ENCODE measurements at regions not wholly inside any gene's neighbourhood (a gene's known extent, or its start where the extent isn't known, plus 50 kb on each side); places are given as distances from the start of the nearest gene placed in this dataset.

DNA sequence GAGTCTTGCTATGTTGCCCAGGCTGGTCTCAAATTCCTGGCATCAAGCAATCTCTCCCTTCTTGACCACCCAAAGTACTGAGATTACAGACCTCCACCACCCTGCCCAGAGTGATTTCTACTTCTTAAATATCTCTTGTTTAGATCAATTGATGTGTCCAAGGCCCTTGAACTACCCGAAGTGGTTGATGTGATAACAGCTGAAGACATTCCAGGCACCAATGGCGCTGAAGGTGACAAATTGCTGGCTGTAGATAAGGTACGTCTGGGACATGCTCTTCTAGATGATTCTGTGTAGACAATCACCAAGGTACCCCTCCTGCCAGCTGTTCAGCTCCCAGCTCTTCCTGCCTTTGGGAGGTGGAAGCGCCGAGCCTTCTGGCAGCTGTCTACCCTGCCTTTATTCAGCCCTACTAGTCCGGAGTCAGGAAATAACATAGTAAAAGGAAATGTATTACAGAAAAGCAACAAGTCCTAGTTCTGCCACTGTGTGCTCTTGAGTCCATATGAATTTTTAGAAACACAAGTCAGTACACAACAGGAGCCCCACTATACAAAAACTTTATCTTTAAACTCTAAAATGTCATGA, 61.3 kb upstream of the BZW1 start:
- TF ChIP-seq, protein P1, sequence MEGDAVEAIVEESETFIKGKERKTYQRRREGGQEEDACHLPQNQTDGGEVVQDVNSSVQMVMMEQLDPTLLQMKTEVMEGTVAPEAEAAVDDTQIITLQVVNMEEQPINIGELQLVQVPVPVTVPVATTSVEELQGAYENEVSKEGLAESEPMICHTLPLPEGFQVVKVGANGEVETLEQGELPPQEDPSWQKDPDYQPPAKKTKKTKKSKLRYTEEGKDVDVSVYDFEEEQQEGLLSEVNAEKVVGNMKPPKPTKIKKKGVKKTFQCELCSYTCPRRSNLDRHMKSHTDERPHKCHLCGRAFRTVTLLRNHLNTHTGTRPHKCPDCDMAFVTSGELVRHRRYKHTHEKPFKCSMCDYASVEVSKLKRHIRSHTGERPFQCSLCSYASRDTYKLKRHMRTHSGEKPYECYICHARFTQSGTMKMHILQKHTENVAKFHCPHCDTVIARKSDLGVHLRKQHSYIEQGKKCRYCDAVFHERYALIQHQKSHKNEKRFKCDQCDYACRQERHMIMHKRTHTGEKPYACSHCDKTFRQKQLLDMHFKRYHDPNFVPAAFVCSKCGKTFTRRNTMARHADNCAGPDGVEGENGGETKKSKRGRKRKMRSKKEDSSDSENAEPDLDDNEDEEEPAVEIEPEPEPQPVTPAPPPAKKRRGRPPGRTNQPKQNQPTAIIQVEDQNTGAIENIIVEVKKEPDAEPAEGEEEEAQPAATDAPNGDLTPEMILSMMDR (conservative IDR thresholded peaks at IDR 0.05; ENCODE audit: low read depth, low read length), result no peak
- no peak overlapping the region for H3K4me3 ChIP-seq (ENCODE audit: low read depth, low read length)
- DNase-seq (ENCODE audit: low read depth), result no peak

DNA sequence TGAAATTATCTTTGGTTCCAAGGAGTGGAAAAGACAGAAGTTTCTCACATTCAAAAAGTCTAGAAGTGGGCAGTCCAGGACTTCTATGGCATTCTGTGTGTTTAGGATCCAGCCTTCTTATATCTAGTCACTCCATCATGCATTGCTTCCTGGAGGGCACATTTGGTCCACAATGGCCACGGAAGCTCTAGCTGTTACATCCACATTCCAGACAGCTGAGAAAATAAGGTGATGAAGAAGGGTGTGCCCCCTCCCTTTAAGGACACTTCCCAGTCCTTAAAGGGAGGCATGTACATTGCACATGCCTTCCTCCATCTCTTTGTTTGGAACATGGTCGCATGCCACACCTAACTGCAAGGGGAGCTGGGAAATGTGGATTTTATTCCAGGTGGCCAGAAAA, 59.9 kb upstream of the BZW1 start:
- TF ChIP-seq, protein P1 (conservative IDR thresholded peaks at IDR 0.05; ENCODE audit: low read depth, low read length), result no peak
- no peak overlapping the region for H3K4me3 ChIP-seq (ENCODE audit: low read depth, low read length)
- no peak for DNase-seq (ENCODE audit: low read depth)

DNA sequence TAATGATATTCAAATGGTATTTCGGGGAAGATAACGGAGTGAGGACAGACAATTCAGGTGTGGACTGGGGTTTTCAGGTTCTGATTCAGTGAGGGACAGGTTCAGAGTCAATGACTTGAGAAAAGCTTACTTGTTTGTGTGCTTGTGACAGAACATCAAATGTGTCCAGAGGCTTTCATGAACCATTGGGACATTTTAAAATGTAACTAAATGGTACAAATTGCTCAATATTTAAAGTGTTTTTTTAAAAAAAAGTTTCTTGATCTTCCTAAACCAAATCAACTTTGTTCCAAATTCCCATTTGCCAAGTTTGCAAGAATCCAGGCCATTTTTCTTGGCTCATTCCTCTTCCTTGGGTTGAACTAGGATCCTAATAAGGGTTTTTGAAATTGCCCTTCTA, 59.4 kb upstream of the BZW1 start:
- no peak overlapping the region for H3K4me3 ChIP-seq (ENCODE audit: low read depth, low read length)
- TF ChIP-seq, protein P1 (conservative IDR thresholded peaks at IDR 0.05; ENCODE audit: low read depth, low read length), result no peak
- DNase-seq (ENCODE audit: low read depth), result no peak

DNA sequence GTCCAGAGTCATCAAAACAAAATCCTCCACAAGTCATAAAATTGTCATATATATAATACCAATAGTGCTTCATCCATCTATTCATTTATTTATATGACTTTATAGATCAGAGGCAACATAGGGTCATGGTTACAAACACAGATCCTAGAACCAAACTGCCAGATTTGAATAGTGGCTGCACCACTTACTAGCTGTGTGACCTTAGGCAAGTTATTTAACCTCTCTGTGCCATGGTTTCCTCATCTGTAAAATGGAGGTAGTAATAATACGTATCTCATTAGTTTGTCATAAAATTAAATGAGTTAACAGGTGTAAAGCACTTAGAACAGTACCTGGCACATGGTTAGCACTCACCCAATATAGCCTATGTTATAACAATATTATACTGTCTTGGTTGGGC, 58.9 kb upstream of the BZW1 start:
- DNase-seq (ENCODE audit: low read depth), result no peak
- H3K4me3 ChIP-seq (ENCODE audit: low read depth, low read length), result no peak overlapping the region
- TF ChIP-seq, protein P1 (conservative IDR thresholded peaks at IDR 0.05; ENCODE audit: low read depth, low read length), result no peak

DNA sequence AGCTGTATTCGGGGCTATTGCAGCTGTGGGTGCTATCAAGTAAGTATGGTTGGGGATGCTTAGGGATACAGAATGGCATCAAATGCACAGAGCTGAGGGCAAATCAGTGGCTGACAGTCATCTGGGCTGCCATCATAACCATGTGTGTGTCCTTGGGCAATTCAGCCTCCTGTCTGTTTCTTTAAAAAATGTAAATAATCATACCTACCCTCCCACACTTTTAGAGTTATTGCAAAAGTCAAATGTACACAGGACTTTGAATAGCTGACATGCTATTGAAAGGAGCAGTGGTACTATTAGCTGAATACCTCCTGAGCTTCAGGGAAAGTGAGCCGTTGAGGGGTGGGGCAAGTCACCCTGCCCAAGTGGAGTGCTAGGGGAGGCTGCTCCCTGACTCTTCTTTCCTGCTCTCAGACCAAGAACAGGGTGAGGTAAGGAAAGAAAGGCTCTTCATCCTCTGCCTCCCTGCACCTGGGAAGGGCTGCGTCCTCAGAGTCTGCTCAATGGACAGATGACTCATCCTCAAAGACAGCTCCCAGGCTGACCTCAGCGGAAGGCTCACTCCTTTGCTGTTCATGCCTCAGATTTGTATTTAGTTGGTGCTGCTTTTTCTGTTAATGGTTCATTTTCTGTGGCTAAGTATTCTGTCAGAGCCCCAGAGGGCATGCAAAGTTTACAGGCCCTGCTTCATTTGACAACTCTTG, 54.9 kb upstream of the BZW1 start:
- TF ChIP-seq, protein P1 (conservative IDR thresholded peaks at IDR 0.05; ENCODE audit: low read depth, low read length), result no peak
- no peak overlapping the region for H3K4me3 ChIP-seq (ENCODE audit: low read depth, low read length)
- peak; percentile 95 for DNase-seq (ENCODE audit: low read depth)

DNA sequence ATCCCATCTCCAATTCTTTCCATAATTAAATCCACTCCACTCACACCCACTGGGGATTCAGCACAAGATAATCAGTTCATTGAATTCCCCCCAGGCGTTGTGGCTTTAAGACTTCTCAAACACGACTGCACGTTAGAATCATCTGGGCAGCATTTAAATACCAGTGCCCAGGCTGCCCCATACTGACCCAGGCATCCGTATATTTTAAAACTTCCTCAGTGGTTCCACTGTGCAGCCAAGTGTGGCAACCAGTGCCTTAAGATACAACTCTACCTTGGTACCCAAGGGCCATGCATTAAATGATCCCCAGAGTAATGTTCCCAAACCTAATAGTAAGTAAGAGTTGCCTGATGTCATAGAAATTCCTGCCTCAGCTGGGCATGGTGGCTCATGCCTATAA, 54.3 kb upstream of the BZW1 start:
- DNase-seq (ENCODE audit: low read depth), result no peak
- TF ChIP-seq, protein P1 (conservative IDR thresholded peaks at IDR 0.05; ENCODE audit: low read depth, low read length), result no peak
- no peak overlapping the region for H3K4me3 ChIP-seq (ENCODE audit: low read depth, low read length)

DNA sequence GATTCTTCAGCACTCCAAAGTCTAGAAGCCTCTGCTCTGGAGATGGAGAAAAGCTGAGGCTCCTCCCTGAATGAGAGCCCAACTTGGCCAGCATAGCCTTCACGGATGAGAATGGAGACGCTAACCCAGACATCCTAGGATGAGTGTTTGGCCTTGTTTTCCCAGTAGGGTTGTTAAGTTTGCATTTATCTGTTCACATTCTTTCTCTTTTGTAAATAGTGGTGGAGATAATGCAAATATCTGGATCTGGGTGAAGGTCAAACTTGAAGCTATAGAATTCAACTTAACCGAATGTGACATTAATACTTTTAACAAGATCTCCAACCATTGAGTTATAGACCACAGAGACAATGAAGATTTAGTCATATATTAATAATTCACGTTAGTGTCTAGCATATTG, 53.4 kb upstream of the BZW1 start:
- no peak for DNase-seq (ENCODE audit: low read depth)
- TF ChIP-seq, protein P1 (conservative IDR thresholded peaks at IDR 0.05; ENCODE audit: low read depth, low read length), result no peak
- no peak overlapping the region for H3K4me3 ChIP-seq (ENCODE audit: low read depth, low read length)
